ENCODE measurements at regions not wholly inside any gene's neighbourhood (a gene's known extent, or its start where the extent isn't known, plus 50 kb on each side); places are given as distances from the start of the nearest gene placed in this dataset.

- TF ChIP-seq CTCF (IDR thresholded peaks at IDR 0.05), result no peak
- TF ChIP-seq POLR2A (IDR thresholded peaks at IDR 0.05), result no peak
Measured at GRCh38 chr7:106590209-106590816, 70.6 kb downstream of the CCDC71L start.
